ENCODE measurements at regions not wholly inside any gene's neighbourhood (a gene's known extent, or its start where the extent isn't known, plus 50 kb on each side); places are given as distances from the start of the nearest gene placed in this dataset.

DNA sequence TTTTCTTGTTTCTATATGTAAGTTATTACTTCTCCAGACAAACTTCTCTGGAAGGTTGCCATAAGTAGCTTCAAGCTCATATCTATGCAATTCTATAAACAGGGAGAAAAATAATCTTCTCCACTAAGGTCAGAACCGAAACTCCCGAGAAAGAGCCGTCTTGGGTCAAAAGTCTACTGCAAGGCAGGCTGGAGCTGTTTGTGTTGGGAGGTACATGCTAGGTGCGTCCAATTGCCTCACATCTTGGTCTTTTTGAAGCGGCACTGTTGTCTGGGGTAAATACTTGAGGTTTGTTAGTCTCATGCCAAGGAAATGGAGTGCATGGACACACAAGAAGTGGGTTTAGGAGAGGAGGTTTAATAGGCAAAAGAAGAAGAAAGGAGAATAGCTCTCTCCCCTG is 674.7 kb upstream of the TMEM132C start:
- WGBS = 72% methylated on average over 5 of the region's 5 CpGs
- H3K27ac ChIP-seq (replicated peaks in 1 of 4) = no peak overlapping the region
- TF ChIP-seq, protein P1, sequence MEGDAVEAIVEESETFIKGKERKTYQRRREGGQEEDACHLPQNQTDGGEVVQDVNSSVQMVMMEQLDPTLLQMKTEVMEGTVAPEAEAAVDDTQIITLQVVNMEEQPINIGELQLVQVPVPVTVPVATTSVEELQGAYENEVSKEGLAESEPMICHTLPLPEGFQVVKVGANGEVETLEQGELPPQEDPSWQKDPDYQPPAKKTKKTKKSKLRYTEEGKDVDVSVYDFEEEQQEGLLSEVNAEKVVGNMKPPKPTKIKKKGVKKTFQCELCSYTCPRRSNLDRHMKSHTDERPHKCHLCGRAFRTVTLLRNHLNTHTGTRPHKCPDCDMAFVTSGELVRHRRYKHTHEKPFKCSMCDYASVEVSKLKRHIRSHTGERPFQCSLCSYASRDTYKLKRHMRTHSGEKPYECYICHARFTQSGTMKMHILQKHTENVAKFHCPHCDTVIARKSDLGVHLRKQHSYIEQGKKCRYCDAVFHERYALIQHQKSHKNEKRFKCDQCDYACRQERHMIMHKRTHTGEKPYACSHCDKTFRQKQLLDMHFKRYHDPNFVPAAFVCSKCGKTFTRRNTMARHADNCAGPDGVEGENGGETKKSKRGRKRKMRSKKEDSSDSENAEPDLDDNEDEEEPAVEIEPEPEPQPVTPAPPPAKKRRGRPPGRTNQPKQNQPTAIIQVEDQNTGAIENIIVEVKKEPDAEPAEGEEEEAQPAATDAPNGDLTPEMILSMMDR (IDR thresholded peaks at IDR 0.05) = no peak
- TF ChIP-seq POLR2AphosphoS5 (IDR thresholded peaks at IDR 0.05) = no peak
- no peak for DNase-seq (ENCODE audit: extremely low spot score)
- H3K4me3 ChIP-seq = no peak overlapping the region
- H3K36me3 ChIP-seq = no peaks in the 10 kb centered on the region
- no peaks in the 10 kb centered on the region for H3K27me3 ChIP-seq
- intact Hi-C loops (cut with DNase I) = no loop called here
- H3K9me3 ChIP-seq = no peaks in the 10 kb centered on the region
- no peaks in the 10 kb centered on the region for H3K4me1 ChIP-seq

- WGBS = 71% methylated on average over 6 of the region's 6 CpGs
- intact Hi-C loops (cut with DNase I) = no loop called here
- H3K27me3 ChIP-seq = no peaks in the 10 kb centered on the region
Observed at GRCh38 chr12:127594351-127594970, 672.5 kb upstream of the TMEM132C start.

GRCh38 chr12:127595506-127595905 is 671.5 kb upstream of the TMEM132C start:
- Histone ChIP-seq H3K36me3 (no peaks in the 10 kb centered on the region), H3K27ac (replicated peaks in 1 of 4) (no peak overlapping the region), H3K4me1 (no peaks in the 10 kb centered on the region), H3K4me3 (no peak overlapping the region), H3K27me3 (no peaks in the 10 kb centered on the region), H3K9me3 (no peaks in the 10 kb centered on the region)
- 82% methylated on average over 4 of the region's 4 CpGs for WGBS
- intact Hi-C loops (cut with DNase I) = no loop called here
- no peak for DNase-seq (ENCODE audit: extremely low spot score)
- TF ChIP-seq EP300 (IDR thresholded peaks at IDR 0.05) (no peak), POLR2A (IDR thresholded peaks at IDR 0.05; ENCODE audit: low read depth) (no peak), POLR2AphosphoS5 (IDR thresholded peaks at IDR 0.05) (no peak)
- TF ChIP-seq, protein P1 (IDR thresholded peaks at IDR 0.05) = no peak

More at GRCh38 chr12:127594351-127594970, 672.5 kb upstream of the TMEM132C start:
- no peak overlapping the region for H3K4me3 ChIP-seq
- no peaks in the 10 kb centered on the region for H3K36me3 ChIP-seq
- no peak for TF ChIP-seq POLR2AphosphoS5 (IDR thresholded peaks at IDR 0.05)
- TF ChIP-seq, protein P1 (IDR thresholded peaks at IDR 0.05) = no peak
- no peak for TF ChIP-seq EP300 (IDR thresholded peaks at IDR 0.05)
- TF ChIP-seq POLR2A (IDR thresholded peaks at IDR 0.05; ENCODE audit: low read depth) = no peak
- DNase-seq (ENCODE audit: extremely low spot score) = no peak
- no peaks in the 10 kb centered on the region for H3K9me3 ChIP-seq
- H3K4me1 ChIP-seq = no peaks in the 10 kb centered on the region
- no peak overlapping the region for H3K27ac ChIP-seq (replicated peaks in 1 of 4)

DNA sequence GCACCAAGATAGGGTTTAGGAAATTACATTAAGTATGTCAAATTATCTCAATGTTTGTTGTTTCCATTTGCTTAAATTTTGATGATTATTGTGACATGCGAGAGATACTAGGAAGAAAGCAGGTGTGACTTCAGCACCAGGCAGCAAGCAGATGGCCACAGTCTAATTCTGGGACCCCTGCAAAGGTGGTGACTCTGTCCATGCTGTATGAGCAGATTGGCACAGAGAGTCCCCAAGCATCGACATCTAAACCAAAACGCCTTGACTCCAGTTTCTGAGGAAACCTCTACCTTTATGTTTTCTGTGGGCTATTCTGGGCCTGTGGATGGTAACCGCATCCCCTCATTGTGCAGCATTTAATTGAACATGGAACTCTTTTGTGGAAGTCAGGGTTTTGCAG is 670.1 kb upstream of the TMEM132C start:
- 95% methylated on average over 4 of the region's 4 CpGs for WGBS
- Histone ChIP-seq H3K4me1 (no peaks in the 10 kb centered on the region), H3K9me3 (no peaks in the 10 kb centered on the region), H3K27ac (replicated peaks in 1 of 4) (no peak overlapping the region), H3K27me3 (no peaks in the 10 kb centered on the region), H3K4me3 (no peak overlapping the region), H3K36me3 (no peaks in the 10 kb centered on the region)
- intact Hi-C loops (cut with DNase I) = no loop called here
- no peak for TF ChIP-seq POLR2AphosphoS5 (IDR thresholded peaks at IDR 0.05)
- TF ChIP-seq, protein P1 (IDR thresholded peaks at IDR 0.05) = no peak
- no peak for TF ChIP-seq EP300 (IDR thresholded peaks at IDR 0.05)
- no peak for TF ChIP-seq POLR2A (IDR thresholded peaks at IDR 0.05; ENCODE audit: low read depth)
- no peak for DNase-seq (ENCODE audit: extremely low spot score)

- no peak for DNase-seq (ENCODE audit: extremely low spot score)
- H3K27ac ChIP-seq (replicated peaks in 1 of 4) = no peak overlapping the region
- no peaks in the 10 kb centered on the region for H3K9me3 ChIP-seq
- H3K27me3 ChIP-seq = no peaks in the 10 kb centered on the region
- no peak for TF ChIP-seq EP300 (IDR thresholded peaks at IDR 0.05)
- no peak for TF ChIP-seq POLR2A (IDR thresholded peaks at IDR 0.05; ENCODE audit: low read depth)
- TF ChIP-seq, protein P1 (IDR thresholded peaks at IDR 0.05) = no peak
- no peak for TF ChIP-seq POLR2AphosphoS5 (IDR thresholded peaks at IDR 0.05)
- H3K36me3 ChIP-seq = no peaks in the 10 kb centered on the region
- 76% methylated on average over 7 of the region's 7 CpGs for WGBS
- no peak overlapping the region for H3K4me3 ChIP-seq
- H3K4me1 ChIP-seq = no peaks in the 10 kb centered on the region
- intact Hi-C loops (cut with DNase I) = no loop called here
Observed at GRCh38 chr12:127599436-127599835, 667.5 kb upstream of the TMEM132C start.
